ENCODE measurements at regions not wholly inside any gene's neighbourhood (a gene's known extent, or its start where the extent isn't known, plus 50 kb on each side); places are given as distances from the start of the nearest gene placed in this dataset.

- Histone ChIP-seq H2BK15ac (ENCODE audit: low read depth, poor library complexity, severe bottlenecking) (no peak overlapping the region), H3K4me3 (ENCODE audit: insufficient read depth in 1 of 2, low read depth in 1 of 2, low read length in 2 of 2) (no peak overlapping the region), H2AFZ (ENCODE audit: low read depth, low read length) (no peak overlapping the region), H3K14ac (ENCODE audit: low read length in 2 of 2) (no peak overlapping the region), H4K91ac (ENCODE audit: low read length) (no peak overlapping the region), H2BK120ac (ENCODE audit: low read depth, low read length) (no peak overlapping the region), H3K18ac (ENCODE audit: low read depth in 1 of 2, low read length in 2 of 2) (no peak overlapping the region), H3K23ac (ENCODE audit: low read length in 2 of 2) (no peak overlapping the region), H2BK12ac (ENCODE audit: low read length in 2 of 2) (no peak overlapping the region), H3K9me3 (ENCODE audit: control insufficient read depth, low read length) (no peaks in the 10 kb centered on the region), H4K8ac (ENCODE audit: low read length) (no peak overlapping the region), H3K4me1 (ENCODE audit: control insufficient read depth, insufficient read depth, low read depth, low read length) (no peaks in the 10 kb centered on the region), H3K79me1 (replicated peaks; ENCODE audit: low read length, poor library complexity, severe bottlenecking) (no peaks in the 10 kb centered on the region), H3K27me3 (ENCODE audit: control insufficient read depth in 1 of 2, insufficient read depth in 1 of 2, low read length in 2 of 2) (no peaks in the 10 kb centered on the region), H3K9ac (ENCODE audit: low read length) (no peak overlapping the region), H2AK5ac (ENCODE audit: low read length, severe bottlenecking) (no peak overlapping the region), H3K4me2 (ENCODE audit: low read length, poor library complexity, severe bottlenecking) (no peak overlapping the region), H3K4ac (ENCODE audit: low read depth in 1 of 2, low read length in 2 of 2) (no peak overlapping the region), H2BK5ac (ENCODE audit: low read depth, low read length, poor library complexity, severe bottlenecking) (no peak overlapping the region), H3K36me3 (ENCODE audit: control insufficient read depth in 1 of 2, insufficient read depth in 2 of 2, low read depth in 1 of 2, low read length in 2 of 2) (no peaks in the 10 kb centered on the region), H3K27ac (ENCODE audit: low read length, poor library complexity, severe bottlenecking) (no peak overlapping the region)
- DNase-seq = no peak
- 81% methylated on average over 2 of the region's 2 CpGs for WGBS
Observed at GRCh38 chr10:23868121-23868520, 340.8 kb upstream of the KIAA1217 start.

DNA sequence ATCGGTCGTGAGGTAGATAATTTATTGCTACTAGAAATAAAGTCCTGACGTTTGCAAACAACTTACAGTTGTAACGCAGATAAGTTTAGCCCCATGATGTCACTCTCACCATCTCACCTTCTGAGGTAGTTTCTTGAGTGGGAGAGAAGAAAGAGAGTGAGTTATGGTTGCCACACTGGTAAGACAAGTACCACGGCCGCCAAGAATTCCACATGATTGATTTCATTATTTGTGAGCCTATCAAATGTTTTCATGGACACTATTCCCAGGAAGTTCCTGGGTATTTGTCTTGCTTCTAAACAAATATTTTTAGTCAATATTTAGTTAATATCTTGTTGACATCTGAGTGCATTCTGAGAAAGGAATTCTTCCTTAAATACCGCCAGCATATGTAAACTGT is 339.4 kb upstream of the KIAA1217 start:
- no peak overlapping the region for H4K91ac ChIP-seq (ENCODE audit: low read length)
- H3K9me3 ChIP-seq (ENCODE audit: control insufficient read depth, low read length) = no peaks in the 10 kb centered on the region
- H4K8ac ChIP-seq (ENCODE audit: low read length) = no peak overlapping the region
- no peaks in the 10 kb centered on the region for H3K27me3 ChIP-seq (ENCODE audit: control insufficient read depth in 1 of 2, insufficient read depth in 1 of 2, low read length in 2 of 2)
- no peak overlapping the region for H3K4me2 ChIP-seq (ENCODE audit: low read length, poor library complexity, severe bottlenecking)
- no peak overlapping the region for H2BK5ac ChIP-seq (ENCODE audit: low read depth, low read length, poor library complexity, severe bottlenecking)
- no peak overlapping the region for H3K18ac ChIP-seq (ENCODE audit: low read depth in 1 of 2, low read length in 2 of 2)
- H3K4me1 ChIP-seq (ENCODE audit: control insufficient read depth, insufficient read depth, low read depth, low read length) = no peaks in the 10 kb centered on the region
- H3K14ac ChIP-seq (ENCODE audit: low read length in 2 of 2) = no peak overlapping the region
- no peaks in the 10 kb centered on the region for H3K36me3 ChIP-seq (ENCODE audit: control insufficient read depth in 1 of 2, insufficient read depth in 2 of 2, low read depth in 1 of 2, low read length in 2 of 2)
- no peak overlapping the region for H2BK15ac ChIP-seq (ENCODE audit: low read depth, poor library complexity, severe bottlenecking)
- H3K9ac ChIP-seq (ENCODE audit: low read length) = no peak overlapping the region
- H3K79me1 ChIP-seq (replicated peaks; ENCODE audit: low read length, poor library complexity, severe bottlenecking) = no peaks in the 10 kb centered on the region
- H3K23ac ChIP-seq (ENCODE audit: low read length in 2 of 2) = no peak overlapping the region
- no peak overlapping the region for H3K4ac ChIP-seq (ENCODE audit: low read depth in 1 of 2, low read length in 2 of 2)
- H2AFZ ChIP-seq (ENCODE audit: low read depth, low read length) = no peak overlapping the region
- no peak overlapping the region for H3K27ac ChIP-seq (ENCODE audit: low read length, poor library complexity, severe bottlenecking)
- no peak overlapping the region for H2BK120ac ChIP-seq (ENCODE audit: low read depth, low read length)
- 100% methylated on average over 4 of the region's 7 CpGs for WGBS
- no peak for DNase-seq
- no peak overlapping the region for H3K4me3 ChIP-seq (ENCODE audit: insufficient read depth in 1 of 2, low read depth in 1 of 2, low read length in 2 of 2)
- H2AK5ac ChIP-seq (ENCODE audit: low read length, severe bottlenecking) = no peak overlapping the region
- no peak overlapping the region for H2BK12ac ChIP-seq (ENCODE audit: low read length in 2 of 2)

GRCh38 chr10:23869996-23870395 is 338.9 kb upstream of the KIAA1217 start:
- WGBS = 69% methylated on average over 2 of the region's 3 CpGs
- H3K4me2 ChIP-seq (ENCODE audit: low read length, poor library complexity, severe bottlenecking) = no peak overlapping the region
- no peak overlapping the region for H3K4ac ChIP-seq (ENCODE audit: low read depth in 1 of 2, low read length in 2 of 2)
- H3K36me3 ChIP-seq (ENCODE audit: control insufficient read depth in 1 of 2, insufficient read depth in 2 of 2, low read depth in 1 of 2, low read length in 2 of 2) = no peaks in the 10 kb centered on the region
- H3K9ac ChIP-seq (ENCODE audit: low read length) = no peak overlapping the region
- no peaks in the 10 kb centered on the region for H3K4me1 ChIP-seq (ENCODE audit: control insufficient read depth, insufficient read depth, low read depth, low read length)
- no peak overlapping the region for H2AK5ac ChIP-seq (ENCODE audit: low read length, severe bottlenecking)
- no peak overlapping the region for H4K91ac ChIP-seq (ENCODE audit: low read length)
- H3K9me3 ChIP-seq (ENCODE audit: control insufficient read depth, low read length) = no peaks in the 10 kb centered on the region
- no peak overlapping the region for H2BK5ac ChIP-seq (ENCODE audit: low read depth, low read length, poor library complexity, severe bottlenecking)
- H2BK120ac ChIP-seq (ENCODE audit: low read depth, low read length) = no peak overlapping the region
- no peak overlapping the region for H2BK15ac ChIP-seq (ENCODE audit: low read depth, poor library complexity, severe bottlenecking)
- no peak overlapping the region for H3K4me3 ChIP-seq (ENCODE audit: insufficient read depth in 1 of 2, low read depth in 1 of 2, low read length in 2 of 2)
- H3K14ac ChIP-seq (ENCODE audit: low read length in 2 of 2) = no peak overlapping the region
- no peak overlapping the region for H3K18ac ChIP-seq (ENCODE audit: low read depth in 1 of 2, low read length in 2 of 2)
- no peak overlapping the region for H3K27ac ChIP-seq (ENCODE audit: low read length, poor library complexity, severe bottlenecking)
- no peak overlapping the region for H3K23ac ChIP-seq (ENCODE audit: low read length in 2 of 2)
- H3K27me3 ChIP-seq (ENCODE audit: control insufficient read depth in 1 of 2, insufficient read depth in 1 of 2, low read length in 2 of 2) = no peaks in the 10 kb centered on the region
- no peak overlapping the region for H2BK12ac ChIP-seq (ENCODE audit: low read length in 2 of 2)
- H4K8ac ChIP-seq (ENCODE audit: low read length) = no peak overlapping the region
- H3K79me1 ChIP-seq (replicated peaks; ENCODE audit: low read length, poor library complexity, severe bottlenecking) = no peaks in the 10 kb centered on the region
- H2AFZ ChIP-seq (ENCODE audit: low read depth, low read length) = no peak overlapping the region
- no peak for DNase-seq

DNA sequence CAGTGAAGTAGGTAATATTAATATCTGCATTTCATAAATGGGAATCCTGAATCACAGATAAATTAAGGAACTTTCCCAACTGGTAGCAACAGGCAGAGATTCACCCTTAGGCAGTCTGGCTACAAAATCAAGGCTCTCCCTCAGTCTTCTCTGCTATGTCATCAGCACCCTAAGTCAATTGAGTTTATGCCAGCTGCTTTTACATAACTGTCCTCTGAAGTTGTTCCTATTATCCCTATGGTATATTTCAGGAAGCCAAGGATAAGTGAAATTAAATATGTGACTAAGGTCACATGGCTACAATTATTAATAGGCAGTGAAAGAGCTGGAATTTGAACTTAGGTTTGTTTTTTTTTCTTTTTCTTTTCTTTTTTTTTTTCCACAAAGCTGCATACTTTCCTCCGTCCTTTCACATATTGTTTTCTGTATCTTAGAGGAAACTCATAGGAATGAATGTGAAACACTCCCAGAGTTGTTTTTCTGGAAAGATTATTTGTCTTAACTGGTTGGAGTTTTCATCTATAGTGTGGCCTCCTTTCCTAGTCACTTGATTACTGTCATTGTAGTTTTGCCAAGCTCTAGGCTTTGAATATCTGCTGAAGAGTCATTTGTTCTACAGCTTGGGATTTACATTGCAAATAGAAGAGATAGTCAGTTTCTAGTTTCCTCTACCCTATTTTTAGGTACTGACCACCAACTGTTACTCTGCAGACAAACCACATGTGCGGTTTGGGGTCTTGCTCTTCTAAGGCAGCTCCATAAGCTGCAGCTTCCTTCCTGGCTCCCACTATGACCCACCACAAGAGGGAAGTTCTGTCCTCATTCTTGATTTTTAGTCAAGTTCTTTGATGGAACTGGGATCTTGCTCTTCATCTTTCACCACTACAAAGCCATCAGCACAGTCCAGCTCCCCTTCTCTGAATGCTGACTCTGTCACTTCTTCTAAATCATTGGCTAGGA is 338.0 kb upstream of the KIAA1217 start:
- H3K14ac ChIP-seq (ENCODE audit: low read length in 2 of 2) = no peak overlapping the region
- H3K18ac ChIP-seq (ENCODE audit: low read depth in 1 of 2, low read length in 2 of 2) = no peak overlapping the region
- no peak overlapping the region for H2BK5ac ChIP-seq (ENCODE audit: low read depth, low read length, poor library complexity, severe bottlenecking)
- no peak for DNase-seq
- no peak overlapping the region for H2BK120ac ChIP-seq (ENCODE audit: low read depth, low read length)
- no peak overlapping the region for H4K8ac ChIP-seq (ENCODE audit: low read length)
- no peak overlapping the region for H3K4me3 ChIP-seq (ENCODE audit: insufficient read depth in 1 of 2, low read depth in 1 of 2, low read length in 2 of 2)
- H3K4me2 ChIP-seq (ENCODE audit: low read length, poor library complexity, severe bottlenecking) = no peak overlapping the region
- 67% methylated on average over 1 of the region's 2 CpGs for WGBS
- H2BK15ac ChIP-seq (ENCODE audit: low read depth, poor library complexity, severe bottlenecking) = no peak overlapping the region
- no peak overlapping the region for H3K27ac ChIP-seq (ENCODE audit: low read length, poor library complexity, severe bottlenecking)
- H4K91ac ChIP-seq (ENCODE audit: low read length) = no peak overlapping the region
- H3K79me1 ChIP-seq (replicated peaks; ENCODE audit: low read length, poor library complexity, severe bottlenecking) = no peaks in the 10 kb centered on the region
- no peak overlapping the region for H3K23ac ChIP-seq (ENCODE audit: low read length in 2 of 2)
- H3K36me3 ChIP-seq (ENCODE audit: control insufficient read depth in 1 of 2, insufficient read depth in 2 of 2, low read depth in 1 of 2, low read length in 2 of 2) = no peaks in the 10 kb centered on the region
- no peak overlapping the region for H3K4ac ChIP-seq (ENCODE audit: low read depth in 1 of 2, low read length in 2 of 2)
- no peak overlapping the region for H2BK12ac ChIP-seq (ENCODE audit: low read length in 2 of 2)
- no peaks in the 10 kb centered on the region for H3K4me1 ChIP-seq (ENCODE audit: control insufficient read depth, insufficient read depth, low read depth, low read length)
- H2AK5ac ChIP-seq (ENCODE audit: low read length, severe bottlenecking) = no peak overlapping the region
- no peak overlapping the region for H2AFZ ChIP-seq (ENCODE audit: low read depth, low read length)
- no peak overlapping the region for H3K9ac ChIP-seq (ENCODE audit: low read length)
- no peaks in the 10 kb centered on the region for H3K9me3 ChIP-seq (ENCODE audit: control insufficient read depth, low read length)
- H3K27me3 ChIP-seq (ENCODE audit: control insufficient read depth in 1 of 2, insufficient read depth in 1 of 2, low read length in 2 of 2) = no peaks in the 10 kb centered on the region
